Endodermal cell (in vitro differentiated cells): ENCODE measurements at regions not wholly inside any gene's neighbourhood (a gene's known extent, or its start where the extent isn't known, plus 50 kb on each side); places are given as distances from the start of the nearest gene placed in this dataset.
A peak's percentile ranks its signal among the peaks of the same experiment; 100 is the strongest.

Experiments
- DNase-seq: peaks from one replicate; pipeline ENCODE4 v3.0.0-alpha.2; 2017
- H3K27ac ChIP-seq: 2 replicates; pipeline ENCODE4 v1.5.1; 2013; ENCODE audit warnings: mild to moderate bottlenecking, low read depth, low read length, moderate library complexity
- H3K27me3 ChIP-seq: 2 replicates; pipeline ENCODE4 v1.6.1; 2013; ENCODE audit warnings: mild to moderate bottlenecking, low read length, moderate library complexity; ENCODE audit not compliant: insufficient read depth, control insufficient read depth, poor library complexity, severe bottlenecking
- H3K36me3 ChIP-seq: 2 replicates; pipeline ENCODE4 v1.7.0; 2013; ENCODE audit warnings: mild to moderate bottlenecking, low read length, moderate library complexity; ENCODE audit not compliant: control insufficient read depth, insufficient read depth
- H3K4me1 ChIP-seq: one replicate; pipeline ENCODE4 v1.7.0; 2013; ENCODE audit warnings: low read length; ENCODE audit not compliant: control insufficient read depth, insufficient read depth
- H3K4me3 ChIP-seq: 2 replicates; pipeline ENCODE4 v1.5.1; 2013; ENCODE audit warnings: mild to moderate bottlenecking, low read length, moderate library complexity
- H3K9ac ChIP-seq: 2 replicates; pipeline ENCODE4 v1.6.1; 2013; ENCODE audit warnings: mild to moderate bottlenecking, low read length, moderate library complexity; ENCODE audit not compliant: poor library complexity, severe bottlenecking; ENCODE audit errors: extremely low read depth
- H3K9me3 ChIP-seq: 2 replicates; pipeline ENCODE4 v1.6.1; 2013; ENCODE audit warnings: mild to moderate bottlenecking, low read length, moderate library complexity; ENCODE audit not compliant: control insufficient read depth
- H3K27ac Mint-ChIP-seq: 2 replicates; pipeline ENCODE4 v1.8.0; 2020; ENCODE audit warnings: mixed read lengths
- H3K27me3 Mint-ChIP-seq: 2 replicates; pipeline ENCODE4 v1.8.0; 2021; ENCODE audit warnings: mild to moderate bottlenecking, mixed read lengths; ENCODE audit not compliant: insufficient read depth
- H3K36me3 Mint-ChIP-seq: 2 replicates; pipeline ENCODE4 v1.8.0; 2020; ENCODE audit warnings: low read depth, mixed read lengths
- H3K4me1 Mint-ChIP-seq: 2 replicates; pipeline ENCODE4 v1.8.0; 2020; ENCODE audit warnings: mixed read lengths
- H3K4me3 Mint-ChIP-seq: 2 replicates; pipeline ENCODE4 v1.8.0; 2020; ENCODE audit warnings: mild to moderate bottlenecking, moderate library complexity, mixed read lengths
- H3K9me3 Mint-ChIP-seq: 2 replicates; pipeline ENCODE4 v1.8.0; 2020; ENCODE audit warnings: mild to moderate bottlenecking, mixed read lengths
- CTCF ChIP-seq: fragments of 200-600 bp; sonication (generic); conservative IDR thresholded peaks from 2 replicates; pipeline ENCODE4 v1.5.0; 2021; ENCODE audit warnings: antibody characterized with exemption, mild to moderate bottlenecking
- WGBS, 2 experiments: methylation state at CpG; one replicate each; pipeline versions ENCODE4 v1.1.5 to v1.1.7; 2013; ENCODE audit warnings: missing lambda C conversion rate in 2 of 2, mixed read lengths in 1 of 2; ENCODE audit not compliant: insufficient coverage in 1 of 2, insufficient read length in 1 of 2; 5-methylcytosine and 5-hydroxymethylcytosine counted together

GRCh38 chr22:48811885-48812284 is 1015.8 kb downstream of the BRD1 start:
- H3K27ac Mint-ChIP-seq = no peak overlapping the region

GRCh38 chr22:48808038-48808960 is 1019.4 kb downstream of the BRD1 start:
- WGBS, 2 experiments = 68 to 82% methylated on average over 3 to 4 of the region's 7 CpGs
- peaks cover 1% of the 10 kb centered on the region for H3K9me3 Mint-ChIP-seq
- Histone ChIP-seq H3K36me3 (no peaks in the 10 kb centered on the region), H3K9ac (no peak overlapping the region), H3K27ac (no peak overlapping the region), H3K27me3 (no peaks in the 10 kb centered on the region), H3K9me3 (no peaks in the 10 kb centered on the region), H3K4me1 (no peaks in the 10 kb centered on the region), H3K4me3 (no peak overlapping the region)
- DNase-seq = no peak
- peak overlapping the region; percentile 10 for H3K27ac Mint-ChIP-seq
- H3K36me3 Mint-ChIP-seq = no peaks in the 10 kb centered on the region
- no peaks in the 10 kb centered on the region for H3K27me3 Mint-ChIP-seq
- no peaks in the 10 kb centered on the region for H3K4me1 Mint-ChIP-seq
- no peak overlapping the region for H3K4me3 Mint-ChIP-seq
- no peak for TF ChIP-seq CTCF

More at GRCh38 chr22:48811885-48812284, 1015.8 kb downstream of the BRD1 start:
- H3K9ac ChIP-seq = no peak overlapping the region
- Mint-ChIP-seq H3K36me3 (no peaks in the 10 kb centered on the region), H3K27me3 (peaks cover 7% of the 10 kb centered on the region), H3K9me3 (peaks cover 10% of the 10 kb centered on the region), H3K4me1 (no peaks in the 10 kb centered on the region), H3K4me3 (no peak overlapping the region)
- no peaks in the 10 kb centered on the region for H3K36me3 ChIP-seq
- WGBS, 2 experiments = 91 to 92% methylated on average over 6 to 7 of the region's 7 CpGs
- TF ChIP-seq CTCF = no peak
- H3K27me3 ChIP-seq = no peaks in the 10 kb centered on the region
- no peak overlapping the region for H3K27ac ChIP-seq
- no peak for DNase-seq
- no peaks in the 10 kb centered on the region for H3K4me1 ChIP-seq
- no peak overlapping the region for H3K4me3 ChIP-seq
- H3K9me3 ChIP-seq = peaks cover 11% of the 10 kb centered on the region

GRCh38 chr22:48807155-48807554 is 1020.5 kb downstream of the BRD1 start:
- Mint-ChIP-seq H3K9me3 (peaks cover 1% of the 10 kb centered on the region), H3K36me3 (no peaks in the 10 kb centered on the region), H3K4me3 (no peak overlapping the region), H3K4me1 (no peaks in the 10 kb centered on the region), H3K27me3 (no peaks in the 10 kb centered on the region), H3K27ac (no peak overlapping the region)
- Histone ChIP-seq H3K4me1 (no peaks in the 10 kb centered on the region), H3K9me3 (no peaks in the 10 kb centered on the region), H3K36me3 (no peaks in the 10 kb centered on the region), H3K27me3 (no peaks in the 10 kb centered on the region), H3K9ac (no peak overlapping the region), H3K4me3 (no peak overlapping the region), H3K27ac (no peak overlapping the region)
- no peak for TF ChIP-seq CTCF
- no peak for DNase-seq
- 95 to 99% methylated on average over 12 to 17 of the region's 17 CpGs for WGBS, 2 experiments
